PC-9 (cell line): ENCODE measurements at regions not wholly inside any gene's neighbourhood (a gene's known extent, or its start where the extent isn't known, plus 50 kb on each side); places are given as distances from the start of the nearest gene placed in this dataset.

Source experiments
- CTCF ChIP-seq: fragments of 200-600 bp; sonication (generic); conservative IDR thresholded peaks from 2 replicates; pipeline ENCODE4 v1.6.1; 2017; ENCODE audit warnings: mixed run types, antibody characterized with exemption, mild to moderate bottlenecking, moderate library complexity
- EZH2 ChIP-seq: fragments of 200-600 bp; sonication (generic); IDR thresholded peaks from 2 replicates; pipeline ENCODE4 v1.8.0; 2017; ENCODE audit warnings: antibody characterized with exemption, low read depth

- TF ChIP-seq CTCF = no peak
- no peak for TF ChIP-seq EZH2
Measured at GRCh38 chr20:62542862-62543261, 67.1 kb upstream of the GATA5 start.
